ENCODE measurements at regions not wholly inside any gene's neighbourhood (a gene's known extent, or its start where the extent isn't known, plus 50 kb on each side); places are given as distances from the start of the nearest gene placed in this dataset.

- Histone ChIP-seq H3K4me3 (ENCODE audit: low read depth, low read length) (no peak overlapping the region), H3K27ac (ENCODE audit: extremely low read depth, low read depth, low read length) (no peak overlapping the region), H3K4me1 (ENCODE audit: control insufficient read depth, insufficient read depth, low read length) (no peaks in the 10 kb centered on the region), H3K36me3 (ENCODE audit: control insufficient read depth in 2 of 2, insufficient read depth in 1 of 2, low read length in 2 of 2) (no peaks in the 10 kb centered on the region), H3K9me3 (ENCODE audit: control insufficient read depth, insufficient read depth, low read depth, low read length) (no peaks in the 10 kb centered on the region)
- POLR2A ChIA-PET: no interaction called here
- CTCF ChIA-PET: interaction anchor here (0.6 kb wide), 2 partner anchors 16 to 776 kb away, joined by 3 to 6 read pairs; no protein-coding TSS in a partner anchor
- no peak for TF ChIP-seq OVOL3 (tag by site-specific recombination; IDR thresholded peaks at IDR 0.05)
- no peak for TF ChIP-seq ZNF140 (tag by site-specific recombination; IDR thresholded peaks at IDR 0.05)
- TF ChIP-seq ZBTB7A (tag by site-specific recombination; IDR thresholded peaks at IDR 0.05; ENCODE audit: low read depth): no peak
- TF ChIP-seq ZNF510 (tag by site-specific recombination; IDR thresholded peaks at IDR 0.05; ENCODE audit: insufficient replicate concordance): no peak
Observed at GRCh38 chr11:16406226-16406625, 49.9 kb upstream of the SOX6 start.
